GM23338 (cell line): ENCODE measurements at regions not wholly inside any gene's neighbourhood (a gene's known extent, or its start where the extent isn't known, plus 50 kb on each side); places are given as distances from the start of the nearest gene placed in this dataset.

ENCODE experiments used
- ATAC-seq: fragments of 200-7000 bp; cut with Tn5 transposase; 3 replicates; pipeline ENCODE4 v1.9.1; 2020
- DNase-seq: peaks from one replicate; pipeline ENCODE4 v3.0.0-alpha.2; 2015; ENCODE audit warnings: low spot score
- H2AFZ ChIP-seq: fragments of 200-600 bp; sonication (generic); 2 replicates; pipeline ENCODE4 v1.8.0; 2016; ENCODE audit warnings: antibody characterized with exemption, mild to moderate bottlenecking, moderate library complexity
- H3F3A ChIP-seq: fragments of 200-600 bp; sonication (generic); replicated peaks from 2 replicates; pipeline ENCODE4 v1.8.0; 2017; ENCODE audit warnings: antibody characterized with exemption, mixed run types, low read depth
- H3K27ac ChIP-seq: fragments of 200-600 bp; sonication (generic); 2 replicates; pipeline ENCODE4 v1.6.1; 2016; ENCODE audit warnings: low read depth
- H3K27me3 ChIP-seq: fragments of 200-600 bp; sonication (generic); 2 replicates; pipeline ENCODE4 v1.8.0; 2016; ENCODE audit warnings: mild to moderate bottlenecking, mixed run types, moderate library complexity; ENCODE audit not compliant: insufficient read depth
- H3K36me3 ChIP-seq: fragments of 200-600 bp; sonication (generic); 2 replicates; pipeline ENCODE4 v1.8.0; 2016; ENCODE audit warnings: mild to moderate bottlenecking; ENCODE audit not compliant: insufficient read depth
- H3K4me1 ChIP-seq: fragments of 200-600 bp; sonication (generic); 2 replicates; pipeline ENCODE4 v1.8.0; 2016; ENCODE audit warnings: mild to moderate bottlenecking, moderate library complexity; ENCODE audit not compliant: insufficient read depth
- H3K4me2 ChIP-seq: fragments of 200-600 bp; sonication (generic); 2 replicates; pipeline ENCODE4 v1.7.1; 2017; ENCODE audit warnings: mixed run types
- H3K4me3 ChIP-seq: fragments of 200-600 bp; sonication (generic); 2 replicates; pipeline ENCODE4 v1.6.1; 2016; ENCODE audit warnings: mixed run types
- H3K79me2 ChIP-seq: fragments of 200-600 bp; sonication (generic); replicated peaks from 2 replicates; pipeline ENCODE4 v1.8.0; 2017; ENCODE audit warnings: mild to moderate bottlenecking; ENCODE audit not compliant: insufficient read depth
- H3K9me2 ChIP-seq: fragments of 200-600 bp; sonication (generic); 2 replicates; pipeline ENCODE4 v1.8.0; 2017; ENCODE audit not compliant: insufficient read depth
- H4K20me1 ChIP-seq: fragments of 200-600 bp; sonication (generic); replicated peaks from 2 replicates; pipeline ENCODE4 v1.8.0; 2017; ENCODE audit warnings: mild to moderate bottlenecking; ENCODE audit not compliant: insufficient read depth
- H3K27ac Mint-ChIP-seq: 2 replicates; pipeline ENCODE4 v1.8.0; 2020; ENCODE audit warnings: inconsistent platforms, mild to moderate bottlenecking, moderate library complexity, mixed read lengths
- H3K27me3 Mint-ChIP-seq: 3 replicates; pipeline ENCODE4 v1.8.0; 2022; ENCODE audit warnings: low read depth, mild to moderate bottlenecking, moderate library complexity, mixed read lengths, inconsistent platforms; ENCODE audit not compliant: insufficient read depth, poor library complexity
- H3K36me3 Mint-ChIP-seq: 3 replicates; pipeline ENCODE4 v1.8.0; 2021; ENCODE audit warnings: low read depth, mild to moderate bottlenecking, inconsistent platforms, moderate library complexity, mixed read lengths
- H3K4me1 Mint-ChIP-seq: 3 replicates; pipeline ENCODE4 v1.8.0; 2020; ENCODE audit warnings: mild to moderate bottlenecking, inconsistent platforms, mixed read lengths
- H3K4me3 Mint-ChIP-seq: 3 replicates; pipeline ENCODE4 v1.8.0; 2021; ENCODE audit warnings: moderate library complexity, mild to moderate bottlenecking, inconsistent platforms, mixed read lengths
- H3K9me3 Mint-ChIP-seq: 3 replicates; pipeline ENCODE4 v1.8.0; 2020; ENCODE audit warnings: moderate library complexity, mild to moderate bottlenecking, inconsistent platforms, mixed read lengths
- CREB1 ChIP-seq: fragments of 250-450 bp; sonication (Bioruptor Pico); IDR thresholded peaks from 2 replicates; pipeline ENCODE4 v1.5.0; 2020; ENCODE audit warnings: low read depth, mild to moderate bottlenecking, moderate library complexity
- EZH2 ChIP-seq: fragments of 200-600 bp; sonication (generic); IDR thresholded peaks from one replicate; pipeline ENCODE4 v1.8.0; 2017; ENCODE audit warnings: antibody characterized with exemption, mild to moderate bottlenecking, low read depth; ENCODE audit not compliant: unreplicated experiment
- EZH2phosphoT487 ChIP-seq: fragments of 200-600 bp; sonication (generic); IDR thresholded peaks from one replicate; pipeline ENCODE4 v1.8.1; 2018; ENCODE audit warnings: antibody characterized with exemption; ENCODE audit not compliant: unreplicated experiment
- JUNB ChIP-seq: IDR thresholded peaks from one replicate; pipeline ENCODE4 v1.6.1; 2016; ENCODE audit warnings: antibody characterized with exemption; ENCODE audit not compliant: unreplicated experiment
- NANOG ChIP-seq: IDR thresholded peaks from 2 replicates; pipeline ENCODE4 v1.6.1; 2016; ENCODE audit warnings: antibody characterized with exemption, borderline replicate concordance
- POLR2AphosphoS5 ChIP-seq: IDR thresholded peaks from 2 replicates; pipeline ENCODE4 v1.6.1; 2016; ENCODE audit warnings: antibody characterized with exemption, low read depth
- STAT1 ChIP-seq: IDR thresholded peaks from one replicate; pipeline ENCODE4 v1.6.1; 2016; ENCODE audit warnings: antibody characterized with exemption; ENCODE audit not compliant: unreplicated experiment
- ZNF114 ChIP-seq: fragments of 250-450 bp; sonication (Bioruptor Pico); IDR thresholded peaks from 2 replicates; pipeline ENCODE4 v1.5.0; 2020; ENCODE audit warnings: mild to moderate bottlenecking, moderate library complexity
- ZNF331 ChIP-seq: fragments of 250-450 bp; sonication (Bioruptor Pico); IDR thresholded peaks from 2 replicates; pipeline ENCODE4 v1.5.0; 2020; ENCODE audit warnings: low read depth, mild to moderate bottlenecking, moderate library complexity
- TF ChIP-seq, protein P1 (sequence below): IDR thresholded peaks from one replicate; pipeline ENCODE4 v1.6.1; 2018; ENCODE audit warnings: antibody characterized with exemption; ENCODE audit not compliant: unreplicated experiment
- TF ChIP-seq, protein P2 (sequence below): fragments of 250-450 bp; sonication (Bioruptor Pico); IDR thresholded peaks from 2 replicates; pipeline ENCODE4 v1.5.0; 2020; ENCODE audit warnings: mild to moderate bottlenecking, moderate library complexity
- TF ChIP-seq, protein P3 (sequence below): IDR thresholded peaks from 2 replicates; pipeline ENCODE4 v1.6.1; 2016; ENCODE audit warnings: antibody characterized with exemption
- TF ChIP-seq, protein P4 (sequence below), 2 experiments: fragments of 200-600 bp in 1 of 2; sonication (generic) in 1 of 2; conservative IDR thresholded peaks; 2 replicates each; pipeline versions ENCODE4 v1.5.1 to v1.6.1; 2016 to 2017; ENCODE audit warnings: antibody characterized with exemption in 2 of 2, low read depth in 2 of 2, mild to moderate bottlenecking in 2 of 2, moderate library complexity in 1 of 2

DNA sequence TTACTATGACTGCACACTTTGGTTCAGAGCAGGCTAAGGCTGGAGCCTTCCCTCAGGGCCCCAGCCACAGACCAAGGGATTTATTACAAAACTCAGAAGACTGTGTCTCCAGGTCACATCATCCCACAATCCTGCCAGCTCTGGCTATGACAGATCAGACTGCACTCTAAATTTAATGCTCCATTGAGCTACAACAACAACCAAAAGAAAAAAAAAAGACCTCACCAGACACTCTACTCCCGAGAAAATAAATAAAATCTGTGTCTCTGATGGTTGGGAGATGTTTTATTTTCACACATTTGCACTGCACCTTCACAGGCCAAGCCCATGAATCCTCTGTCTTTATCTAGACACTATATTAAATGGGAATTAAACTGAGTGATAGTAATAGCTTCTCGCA lies 50.8 kb upstream of the CTNNB1 start:
- Histone ChIP-seq H3K79me2 (no peaks in the 10 kb centered on the region), H3K4me3 (no peak overlapping the region), H3K36me3 (no peaks in the 10 kb centered on the region), H3K27ac (no peak overlapping the region), H4K20me1 (no peaks in the 10 kb centered on the region), H3K4me1 (no peaks in the 10 kb centered on the region), H3K4me2 (no peak overlapping the region), H3K9me2 (no peaks in the 10 kb centered on the region), H2AFZ (peak overlapping the region; percentile 34; the same call in 1 of the 2 replicates), H3F3A (no peaks in the 10 kb centered on the region), H3K27me3 (no peaks in the 10 kb centered on the region)
- H3K4me1 Mint-ChIP-seq, result no peaks in the 10 kb centered on the region; the same call in 2 of the 3 replicates
- TF ChIP-seq, protein P1, sequence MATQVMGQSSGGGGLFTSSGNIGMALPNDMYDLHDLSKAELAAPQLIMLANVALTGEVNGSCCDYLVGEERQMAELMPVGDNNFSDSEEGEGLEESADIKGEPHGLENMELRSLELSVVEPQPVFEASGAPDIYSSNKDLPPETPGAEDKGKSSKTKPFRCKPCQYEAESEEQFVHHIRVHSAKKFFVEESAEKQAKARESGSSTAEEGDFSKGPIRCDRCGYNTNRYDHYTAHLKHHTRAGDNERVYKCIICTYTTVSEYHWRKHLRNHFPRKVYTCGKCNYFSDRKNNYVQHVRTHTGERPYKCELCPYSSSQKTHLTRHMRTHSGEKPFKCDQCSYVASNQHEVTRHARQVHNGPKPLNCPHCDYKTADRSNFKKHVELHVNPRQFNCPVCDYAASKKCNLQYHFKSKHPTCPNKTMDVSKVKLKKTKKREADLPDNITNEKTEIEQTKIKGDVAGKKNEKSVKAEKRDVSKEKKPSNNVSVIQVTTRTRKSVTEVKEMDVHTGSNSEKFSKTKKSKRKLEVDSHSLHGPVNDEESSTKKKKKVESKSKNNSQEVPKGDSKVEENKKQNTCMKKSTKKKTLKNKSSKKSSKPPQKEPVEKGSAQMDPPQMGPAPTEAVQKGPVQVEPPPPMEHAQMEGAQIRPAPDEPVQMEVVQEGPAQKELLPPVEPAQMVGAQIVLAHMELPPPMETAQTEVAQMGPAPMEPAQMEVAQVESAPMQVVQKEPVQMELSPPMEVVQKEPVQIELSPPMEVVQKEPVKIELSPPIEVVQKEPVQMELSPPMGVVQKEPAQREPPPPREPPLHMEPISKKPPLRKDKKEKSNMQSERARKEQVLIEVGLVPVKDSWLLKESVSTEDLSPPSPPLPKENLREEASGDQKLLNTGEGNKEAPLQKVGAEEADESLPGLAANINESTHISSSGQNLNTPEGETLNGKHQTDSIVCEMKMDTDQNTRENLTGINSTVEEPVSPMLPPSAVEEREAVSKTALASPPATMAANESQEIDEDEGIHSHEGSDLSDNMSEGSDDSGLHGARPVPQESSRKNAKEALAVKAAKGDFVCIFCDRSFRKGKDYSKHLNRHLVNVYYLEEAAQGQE, result no peak
- TF ChIP-seq, protein P2, sequence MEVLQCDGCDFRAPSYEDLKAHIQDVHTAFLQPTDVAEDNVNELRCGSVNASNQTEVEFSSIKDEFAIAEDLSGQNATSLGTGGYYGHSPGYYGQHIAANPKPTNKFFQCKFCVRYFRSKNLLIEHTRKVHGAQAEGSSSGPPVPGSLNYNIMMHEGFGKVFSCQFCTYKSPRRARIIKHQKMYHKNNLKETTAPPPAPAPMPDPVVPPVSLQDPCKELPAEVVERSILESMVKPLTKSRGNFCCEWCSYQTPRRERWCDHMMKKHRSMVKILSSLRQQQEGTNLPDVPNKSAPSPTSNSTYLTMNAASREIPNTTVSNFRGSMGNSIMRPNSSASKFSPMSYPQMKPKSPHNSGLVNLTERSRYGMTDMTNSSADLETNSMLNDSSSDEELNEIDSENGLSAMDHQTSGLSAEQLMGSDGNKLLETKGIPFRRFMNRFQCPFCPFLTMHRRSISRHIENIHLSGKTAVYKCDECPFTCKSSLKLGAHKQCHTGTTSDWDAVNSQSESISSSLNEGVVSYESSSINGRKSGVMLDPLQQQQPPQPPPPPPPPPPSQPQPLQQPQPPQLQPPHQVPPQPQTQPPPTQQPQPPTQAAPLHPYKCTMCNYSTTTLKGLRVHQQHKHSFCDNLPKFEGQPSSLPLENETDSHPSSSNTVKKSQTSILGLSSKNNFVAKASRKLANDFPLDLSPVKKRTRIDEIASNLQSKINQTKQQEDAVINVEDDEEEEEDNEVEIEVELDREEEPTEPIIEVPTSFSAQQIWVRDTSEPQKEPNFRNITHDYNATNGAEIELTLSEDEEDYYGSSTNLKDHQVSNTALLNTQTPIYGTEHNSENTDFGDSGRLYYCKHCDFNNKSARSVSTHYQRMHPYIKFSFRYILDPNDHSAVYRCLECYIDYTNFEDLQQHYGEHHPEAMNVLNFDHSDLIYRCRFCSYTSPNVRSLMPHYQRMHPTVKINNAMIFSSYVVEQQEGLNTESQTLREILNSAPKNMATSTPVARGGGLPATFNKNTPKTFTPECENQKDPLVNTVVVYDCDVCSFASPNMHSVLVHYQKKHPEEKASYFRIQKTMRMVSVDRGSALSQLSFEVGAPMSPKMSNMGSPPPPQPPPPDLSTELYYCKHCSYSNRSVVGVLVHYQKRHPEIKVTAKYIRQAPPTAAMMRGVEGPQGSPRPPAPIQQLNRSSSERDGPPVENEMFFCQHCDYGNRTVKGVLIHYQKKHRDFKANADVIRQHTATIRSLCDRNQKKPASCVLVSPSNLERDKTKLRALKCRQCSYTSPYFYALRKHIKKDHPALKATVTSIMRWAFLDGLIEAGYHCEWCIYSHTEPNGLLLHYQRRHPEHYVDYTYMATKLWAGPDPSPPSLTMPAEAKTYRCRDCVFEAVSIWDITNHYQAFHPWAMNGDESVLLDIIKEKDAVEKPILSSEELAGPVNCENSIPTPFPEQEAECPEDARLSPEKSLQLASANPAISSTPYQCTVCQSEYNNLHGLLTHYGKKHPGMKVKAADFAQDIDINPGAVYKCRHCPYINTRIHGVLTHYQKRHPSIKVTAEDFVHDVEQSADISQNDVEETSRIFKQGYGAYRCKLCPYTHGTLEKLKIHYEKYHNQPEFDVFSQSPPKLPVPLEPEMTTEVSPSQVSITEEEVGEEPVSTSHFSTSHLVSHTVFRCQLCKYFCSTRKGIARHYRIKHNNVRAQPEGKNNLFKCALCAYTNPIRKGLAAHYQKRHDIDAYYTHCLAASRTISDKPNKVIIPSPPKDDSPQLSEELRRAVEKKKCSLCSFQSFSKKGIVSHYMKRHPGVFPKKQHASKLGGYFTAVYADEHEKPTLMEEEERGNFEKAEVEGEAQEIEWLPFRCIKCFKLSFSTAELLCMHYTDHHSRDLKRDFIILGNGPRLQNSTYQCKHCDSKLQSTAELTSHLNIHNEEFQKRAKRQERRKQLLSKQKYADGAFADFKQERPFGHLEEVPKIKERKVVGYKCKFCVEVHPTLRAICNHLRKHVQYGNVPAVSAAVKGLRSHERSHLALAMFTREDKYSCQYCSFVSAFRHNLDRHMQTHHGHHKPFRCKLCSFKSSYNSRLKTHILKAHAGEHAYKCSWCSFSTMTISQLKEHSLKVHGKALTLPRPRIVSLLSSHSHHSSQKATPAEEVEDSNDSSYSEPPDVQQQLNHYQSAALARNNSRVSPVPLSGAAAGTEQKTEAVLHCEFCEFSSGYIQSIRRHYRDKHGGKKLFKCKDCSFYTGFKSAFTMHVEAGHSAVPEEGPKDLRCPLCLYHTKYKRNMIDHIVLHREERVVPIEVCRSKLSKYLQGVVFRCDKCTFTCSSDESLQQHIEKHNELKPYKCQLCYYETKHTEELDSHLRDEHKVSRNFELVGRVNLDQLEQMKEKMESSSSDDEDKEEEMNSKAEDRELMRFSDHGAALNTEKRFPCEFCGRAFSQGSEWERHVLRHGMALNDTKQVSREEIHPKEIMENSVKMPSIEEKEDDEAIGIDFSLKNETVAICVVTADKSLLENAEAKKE (CRISPR knock-in tag), result no peak
- TF ChIP-seq ZNF331 (CRISPR knock-in tag) (no peak), NANOG (no peak), CREB1 (CRISPR knock-in tag) (no peak), EZH2 (no peak), ZNF114 (no peak), JUNB (no peak), EZH2phosphoT487 (no peak), STAT1 (no peak), POLR2AphosphoS5 (no peak)
- TF ChIP-seq, protein P3, sequence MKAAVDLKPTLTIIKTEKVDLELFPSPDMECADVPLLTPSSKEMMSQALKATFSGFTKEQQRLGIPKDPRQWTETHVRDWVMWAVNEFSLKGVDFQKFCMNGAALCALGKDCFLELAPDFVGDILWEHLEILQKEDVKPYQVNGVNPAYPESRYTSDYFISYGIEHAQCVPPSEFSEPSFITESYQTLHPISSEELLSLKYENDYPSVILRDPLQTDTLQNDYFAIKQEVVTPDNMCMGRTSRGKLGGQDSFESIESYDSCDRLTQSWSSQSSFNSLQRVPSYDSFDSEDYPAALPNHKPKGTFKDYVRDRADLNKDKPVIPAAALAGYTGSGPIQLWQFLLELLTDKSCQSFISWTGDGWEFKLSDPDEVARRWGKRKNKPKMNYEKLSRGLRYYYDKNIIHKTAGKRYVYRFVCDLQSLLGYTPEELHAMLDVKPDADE, result no peak
- TF ChIP-seq, protein P4, sequence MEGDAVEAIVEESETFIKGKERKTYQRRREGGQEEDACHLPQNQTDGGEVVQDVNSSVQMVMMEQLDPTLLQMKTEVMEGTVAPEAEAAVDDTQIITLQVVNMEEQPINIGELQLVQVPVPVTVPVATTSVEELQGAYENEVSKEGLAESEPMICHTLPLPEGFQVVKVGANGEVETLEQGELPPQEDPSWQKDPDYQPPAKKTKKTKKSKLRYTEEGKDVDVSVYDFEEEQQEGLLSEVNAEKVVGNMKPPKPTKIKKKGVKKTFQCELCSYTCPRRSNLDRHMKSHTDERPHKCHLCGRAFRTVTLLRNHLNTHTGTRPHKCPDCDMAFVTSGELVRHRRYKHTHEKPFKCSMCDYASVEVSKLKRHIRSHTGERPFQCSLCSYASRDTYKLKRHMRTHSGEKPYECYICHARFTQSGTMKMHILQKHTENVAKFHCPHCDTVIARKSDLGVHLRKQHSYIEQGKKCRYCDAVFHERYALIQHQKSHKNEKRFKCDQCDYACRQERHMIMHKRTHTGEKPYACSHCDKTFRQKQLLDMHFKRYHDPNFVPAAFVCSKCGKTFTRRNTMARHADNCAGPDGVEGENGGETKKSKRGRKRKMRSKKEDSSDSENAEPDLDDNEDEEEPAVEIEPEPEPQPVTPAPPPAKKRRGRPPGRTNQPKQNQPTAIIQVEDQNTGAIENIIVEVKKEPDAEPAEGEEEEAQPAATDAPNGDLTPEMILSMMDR (conservative IDR thresholded peaks at IDR 0.05; ENCODE audit: low read depth in 2 of 2), result no peak
- ATAC-seq (no peak), DNase-seq (no peak)
- H3K9me3 Mint-ChIP-seq, result peaks cover 10% of the 10 kb centered on the region; the same call in 2 of the 3 replicates
- H3K36me3 Mint-ChIP-seq, result 0 out of 3 replicates have a peak, but pooled peaks cover 4% of the 10 kb centered on the region
- peaks cover 2% of the 10 kb centered on the region for H3K27me3 Mint-ChIP-seq
- no peak overlapping the region for H3K4me3 Mint-ChIP-seq
- no peak overlapping the region for H3K27ac Mint-ChIP-seq
